ENCODE measurements at regions not wholly inside any gene's neighbourhood (a gene's known extent, or its start where the extent isn't known, plus 50 kb on each side); places are given as distances from the start of the nearest gene placed in this dataset. TPM values are rescaled to one million over a fixed set of nuclear protein-coding genes. Genes with fewer than 3 reads are reported as not detected.
"Not testable (repeated sequence)": the region's sequence is repeated elsewhere in the genome, so short reads cannot be mapped to it uniquely, and the experiment has no call there.

- ChIA-PET CTCF (no interaction called here), POLR2A (no interaction called here)
- intact Hi-C loops (cut with micrococcal nuclease), result no loop called here
- Mint-ChIP-seq H3K4me3 (no peak overlapping the region), H3K9me3 (no peaks in the 10 kb centered on the region), H3K27me3 (peaks cover 3% of the 10 kb centered on the region), H3K27ac (no peak overlapping the region), H3K4me1 (ENCODE audit: low read depth) (no peaks in the 10 kb centered on the region), H3K36me3 (no peaks in the 10 kb centered on the region)
- no peak for DNase-seq
Measured at GRCh38 chr9:93774331-93775102, 180.6 kb downstream of the BARX1 start.

DNA sequence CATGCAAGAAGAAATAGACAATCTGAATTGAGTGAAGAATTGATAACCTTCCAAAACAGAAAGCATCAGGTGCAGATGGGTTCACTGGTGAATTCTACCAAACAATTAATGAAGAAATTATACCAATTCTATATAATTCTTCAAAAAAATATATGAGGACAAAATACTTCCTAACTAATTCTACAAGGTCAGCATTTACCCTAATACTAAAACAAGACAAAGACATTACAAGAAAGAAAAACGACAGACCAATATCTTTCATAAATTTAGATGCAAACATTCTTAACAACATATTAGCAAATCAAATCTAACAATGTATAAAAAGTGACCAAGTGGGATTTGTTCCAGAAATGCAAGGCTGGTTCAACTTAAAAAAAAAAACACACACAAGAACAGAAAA lies 183.9 kb downstream of the BARX1 start:
- intact Hi-C loops (cut with micrococcal nuclease), result no loop called here
- Mint-ChIP-seq H3K4me1 (ENCODE audit: low read depth) (no peaks in the 10 kb centered on the region), H3K4me3 (no peak overlapping the region), H3K27ac (no peak overlapping the region), H3K9me3 (peaks cover 1% of the 10 kb centered on the region), H3K36me3 (no peaks in the 10 kb centered on the region), H3K27me3 (peaks cover 5% of the 10 kb centered on the region)
- DNase-seq, result no peak
- CTCF ChIA-PET, result no interaction called here
- POLR2A ChIA-PET, result no interaction called here

DNA sequence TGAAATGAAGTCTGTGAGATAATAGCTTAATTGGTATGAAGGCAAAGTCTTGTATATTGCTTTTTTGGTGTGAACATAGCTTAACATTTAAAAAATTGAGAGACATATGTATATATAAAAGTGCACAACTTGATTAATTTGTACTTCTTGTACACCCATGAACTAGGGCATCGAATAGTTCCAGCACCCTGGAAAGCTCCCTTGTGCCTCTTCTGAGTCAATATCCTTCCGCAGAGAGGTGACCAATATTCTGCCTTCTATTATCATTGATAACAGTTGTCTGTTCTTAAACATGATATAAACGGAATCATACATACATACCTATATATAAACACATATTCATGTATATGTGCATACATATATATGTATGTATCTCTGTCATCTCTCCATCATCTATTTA lies 185.4 kb downstream of the PHF2 start:
- Mint-ChIP-seq H3K4me3 (no peak overlapping the region), H3K4me1 (ENCODE audit: low read depth) (no peaks in the 10 kb centered on the region), H3K9me3 (peaks cover 21% of the 10 kb centered on the region), H3K27me3 (peaks cover 11% of the 10 kb centered on the region), H3K36me3 (no peaks in the 10 kb centered on the region), H3K27ac (no peak overlapping the region)
- no peak for DNase-seq
- POLR2A ChIA-PET, result no interaction called here
- intact Hi-C loops (cut with micrococcal nuclease), result no loop called here
- CTCF ChIA-PET, result no interaction called here

DNA sequence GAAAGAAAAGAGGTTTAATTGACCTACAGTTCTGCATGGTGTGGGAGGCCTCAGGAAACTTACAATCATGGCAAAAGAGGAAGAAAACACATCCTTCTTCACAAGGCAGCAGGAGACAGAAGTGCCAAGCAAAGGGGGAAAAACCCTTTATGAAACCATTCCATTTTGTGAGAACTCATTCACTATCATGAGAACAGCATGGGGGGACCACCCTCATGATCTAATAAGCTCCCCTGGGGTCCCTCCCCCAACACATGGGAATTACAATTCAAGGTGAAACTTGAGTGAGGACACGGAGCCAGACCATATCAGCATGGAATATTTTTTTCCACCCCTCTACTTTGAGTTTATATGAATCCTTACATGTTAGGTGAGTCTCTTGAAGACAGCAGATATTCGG lies 173.7 kb downstream of the PHF2 start:
- H3K4me3 Mint-ChIP-seq, result no peak overlapping the region

GRCh38 chr9:93748827-93749226 lies 172.4 kb downstream of the PHF2 start:
- H3K9me3 Mint-ChIP-seq, result peaks cover 70% of the 10 kb centered on the region
- H3K4me3 Mint-ChIP-seq; CTCF ChIA-PET; H3K36me3 Mint-ChIP-seq; H3K27me3 Mint-ChIP-seq; POLR2A ChIA-PET; intact Hi-C loops (cut with micrococcal nuclease); DNase-seq; H3K4me1 Mint-ChIP-seq (ENCODE audit: low read depth); H3K27ac Mint-ChIP-seq: not testable (repeated sequence)

More for the DNA sequence above, 173.7 kb downstream of the PHF2 start:
- DNase-seq, result no peak
- Mint-ChIP-seq H3K27me3 (peaks cover 8% of the 10 kb centered on the region), H3K27ac (no peak overlapping the region), H3K4me1 (ENCODE audit: low read depth) (no peaks in the 10 kb centered on the region), H3K9me3 (peaks cover 69% of the 10 kb centered on the region), H3K36me3 (peaks cover 10% of the 10 kb centered on the region)
- CTCF ChIA-PET, result no interaction called here
- intact Hi-C loops (cut with micrococcal nuclease), result no loop called here
- POLR2A ChIA-PET, result no interaction called here

DNA sequence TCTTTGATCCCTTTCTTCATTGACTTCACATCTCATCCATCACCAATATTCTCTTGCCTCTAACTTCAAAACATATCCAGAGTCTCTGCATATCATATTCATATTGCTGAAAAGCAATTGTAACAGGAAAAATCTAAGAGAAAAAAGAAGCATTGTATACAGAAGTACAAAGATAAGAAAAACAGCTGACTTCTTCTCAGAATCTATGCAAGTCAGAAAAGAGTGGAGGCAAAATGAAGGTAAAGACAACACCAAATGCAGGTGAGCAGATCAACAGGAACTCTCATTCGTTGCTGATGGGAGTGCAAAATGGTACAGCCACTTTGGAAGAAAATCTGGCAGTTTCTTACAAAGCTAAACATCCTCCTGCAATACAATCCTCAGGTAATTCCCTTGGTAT lies 155.6 kb downstream of the PHF2 start:
- CTCF ChIA-PET, result no interaction called here
- Mint-ChIP-seq H3K4me1 (ENCODE audit: low read depth) (no peaks in the 10 kb centered on the region), H3K4me3 (no peak overlapping the region), H3K27me3 (peaks cover 30% of the 10 kb centered on the region), H3K36me3 (no peaks in the 10 kb centered on the region), H3K27ac (no peak overlapping the region), H3K9me3 (peaks cover 25% of the 10 kb centered on the region)
- no peak for DNase-seq
- intact Hi-C loops (cut with micrococcal nuclease), result no loop called here
- POLR2A ChIA-PET, result no interaction called here

DNA sequence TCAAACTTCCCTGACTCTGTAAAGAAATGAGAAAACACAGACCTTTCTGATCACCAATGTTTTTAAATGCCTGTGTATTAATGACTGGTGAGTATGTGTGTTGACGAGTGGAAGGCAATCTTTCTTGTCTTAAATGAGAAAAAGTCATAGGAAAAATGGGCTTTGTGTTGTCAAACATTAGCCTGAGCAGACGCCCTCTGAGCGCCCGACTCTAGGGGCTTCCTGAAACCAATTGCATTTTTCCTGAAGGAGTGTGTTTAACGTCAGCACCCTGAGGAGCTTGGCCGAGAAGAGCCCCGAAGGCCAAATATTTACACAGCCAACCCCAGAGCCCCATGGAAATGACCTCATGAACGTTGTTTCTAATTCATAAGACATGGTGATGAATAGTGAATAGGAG lies 154.3 kb downstream of the PHF2 start:
- ChIA-PET CTCF (no interaction called here), POLR2A (no interaction called here)
- no peak overlapping the region for H3K4me3 Mint-ChIP-seq
- no peaks in the 10 kb centered on the region for H3K4me1 Mint-ChIP-seq (ENCODE audit: low read depth)
- DNase-seq, result no peak
- H3K27ac Mint-ChIP-seq, result no peak overlapping the region
- peaks cover 33% of the 10 kb centered on the region for H3K27me3 Mint-ChIP-seq
- intact Hi-C loops (cut with micrococcal nuclease), result no loop called here
- no peaks in the 10 kb centered on the region for H3K36me3 Mint-ChIP-seq
- peaks cover 25% of the 10 kb centered on the region for H3K9me3 Mint-ChIP-seq

DNA sequence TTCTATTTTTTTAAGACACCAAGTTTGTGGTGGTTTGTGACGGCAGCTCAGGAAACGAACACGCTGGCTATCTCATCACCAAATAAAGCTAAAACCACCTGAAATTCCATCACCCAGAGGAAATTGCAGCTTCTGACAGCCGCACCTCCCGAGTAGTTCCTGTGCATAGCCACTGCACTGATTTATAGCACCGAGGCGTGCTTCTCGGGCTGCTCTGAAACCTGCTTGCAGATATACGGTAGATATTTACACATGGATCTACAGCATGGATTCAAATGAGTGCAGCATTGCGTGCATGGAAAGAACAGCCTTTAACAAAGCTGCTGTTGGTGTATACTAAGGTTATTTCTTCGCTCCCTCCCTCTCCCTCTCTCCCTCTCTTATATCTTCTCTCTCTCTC lies 153.8 kb downstream of the PHF2 start:
- POLR2A ChIA-PET, result no interaction called here
- no peak for DNase-seq
- Mint-ChIP-seq H3K4me3 (no peak overlapping the region), H3K36me3 (no peaks in the 10 kb centered on the region), H3K27me3 (peaks cover 30% of the 10 kb centered on the region), H3K9me3 (peaks cover 21% of the 10 kb centered on the region), H3K4me1 (ENCODE audit: low read depth) (no peaks in the 10 kb centered on the region), H3K27ac (no peak overlapping the region)
- CTCF ChIA-PET, result no interaction called here
- intact Hi-C loops (cut with micrococcal nuclease), result no loop called here

Small RNA genes lying in the stretch of these regions (microRNA-seq; reads per million reads assigned to microRNA genes)
- not detected for gene MIR4291 (ENCODE audit: borderline microRNAs expressed, borderline number of aligned reads, borderline replicate concordance)

Data from activated CD4-positive, alpha-beta memory T cell treated with anti-CD3 and anti-CD28 coated beads for 36 hours (primary cell).